GM19324 (cell line): ENCODE measurements at regions not wholly inside any gene's neighbourhood (a gene's known extent, or its start where the extent isn't known, plus 50 kb on each side); places are given as distances from the start of the nearest gene placed in this dataset.
"Not testable (repeated sequence)": the region's sequence is repeated elsewhere in the genome, so short reads cannot be mapped to it uniquely, and the experiment has no call there.

Experiments
- ATAC-seq: cut with Tn5 transposase; IDR thresholded peaks from one replicate; pipeline ENCODE4 v1.9.1; 2021; ENCODE audit warnings: mild to moderate bottlenecking, moderate library complexity; ENCODE audit not compliant: unreplicated experiment, low FRiP score

DNA sequence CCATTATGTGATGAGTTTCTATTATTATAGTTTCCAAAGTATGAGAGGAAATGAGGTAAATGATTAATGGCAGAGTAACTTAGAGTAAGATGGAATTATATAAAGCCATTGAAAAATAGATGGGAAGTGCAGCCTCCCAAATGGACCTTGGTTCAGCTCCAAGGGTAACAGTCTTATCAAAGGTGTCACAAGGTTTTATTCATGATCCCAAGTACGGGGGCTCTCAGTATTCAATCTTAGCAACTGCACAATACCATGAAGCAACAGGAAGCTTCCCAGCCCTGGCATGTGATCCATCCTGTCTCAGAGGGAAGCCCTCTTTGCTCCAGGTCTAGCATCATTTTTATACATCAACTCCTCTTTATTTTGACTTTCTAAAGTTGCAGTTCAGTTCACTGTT is 948.2 kb downstream of the GALC start:
- ATAC-seq = no peak

DNA sequence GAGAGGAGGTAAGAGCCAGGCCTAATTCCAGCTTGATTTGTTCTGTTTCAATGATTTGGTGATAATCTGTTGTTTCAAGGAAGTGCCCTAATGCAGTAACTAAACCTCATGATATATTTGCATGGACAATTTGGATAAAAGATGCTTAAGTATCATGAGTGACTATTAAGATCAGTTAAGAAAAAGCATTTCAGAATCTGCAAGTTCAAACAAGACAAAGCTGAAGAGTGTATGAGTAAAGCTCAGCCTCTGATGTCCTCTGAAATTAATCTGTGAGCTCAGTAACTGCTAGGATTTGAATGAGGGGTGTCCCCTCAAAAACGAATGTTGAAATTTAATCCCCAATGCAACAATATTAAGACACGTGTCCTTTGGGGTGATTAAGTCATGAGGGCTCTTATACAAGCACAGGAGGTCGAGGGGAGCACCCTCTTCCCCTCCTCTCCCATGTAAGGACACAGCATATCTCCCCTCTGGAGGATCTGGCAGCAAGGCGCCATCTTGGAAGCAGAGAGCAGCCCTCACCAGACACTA is 949.2 kb downstream of the GALC start:
- no peak for ATAC-seq

DNA sequence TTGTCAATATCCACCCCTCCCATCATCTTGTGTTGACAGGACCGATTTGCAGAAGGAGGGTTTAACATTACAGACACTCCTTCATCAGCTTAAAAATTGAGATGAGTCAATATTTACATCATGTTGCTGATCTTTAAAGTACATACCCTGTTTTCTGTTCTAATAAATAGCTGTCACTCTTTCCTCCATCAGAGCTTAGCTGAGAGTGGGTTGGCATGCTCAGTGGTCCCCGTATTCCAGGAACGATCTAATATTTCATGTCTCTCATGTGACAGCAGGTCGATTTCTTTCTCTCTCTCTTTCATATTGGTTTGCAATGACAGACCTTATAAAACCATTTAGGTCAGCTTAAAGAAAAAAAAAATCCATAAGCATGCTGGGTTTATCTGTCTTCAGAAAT is 950.6 kb downstream of the GALC start:
- no peak for ATAC-seq

DNA sequence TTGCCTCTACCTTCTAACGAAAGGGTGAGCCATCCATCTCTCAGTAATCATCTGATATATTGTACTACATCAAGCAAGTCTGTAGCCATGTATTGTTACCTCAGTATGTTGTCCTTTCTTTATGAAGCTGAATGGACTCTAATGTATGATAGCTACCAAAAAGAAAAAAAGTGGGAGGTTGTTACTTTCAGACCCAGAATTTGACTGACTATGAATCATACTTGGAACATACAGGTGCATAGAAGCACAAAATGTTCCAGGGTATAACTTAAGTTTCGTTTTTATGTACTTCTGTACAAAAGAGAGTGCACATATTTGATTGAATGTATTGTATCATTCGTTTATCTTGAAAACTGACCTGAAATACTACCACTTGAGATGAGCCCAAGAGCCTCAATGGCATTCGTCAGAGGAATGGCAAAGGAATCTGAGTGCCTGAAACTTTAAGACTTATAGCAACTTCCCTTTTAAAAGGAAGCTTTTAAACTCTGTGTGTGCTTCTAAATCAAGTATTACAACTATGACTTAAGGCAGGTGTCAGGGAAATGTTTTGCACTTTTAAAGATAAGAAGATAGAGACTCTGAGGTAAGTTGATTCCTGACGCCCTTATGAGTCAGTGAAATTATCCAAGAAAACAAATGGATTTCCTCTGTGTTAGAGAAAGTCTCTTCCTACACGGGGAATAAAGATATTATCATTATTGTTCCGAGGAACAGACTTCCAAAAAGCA is 951.5 kb downstream of the GALC start:
- ATAC-seq = no peak

DNA sequence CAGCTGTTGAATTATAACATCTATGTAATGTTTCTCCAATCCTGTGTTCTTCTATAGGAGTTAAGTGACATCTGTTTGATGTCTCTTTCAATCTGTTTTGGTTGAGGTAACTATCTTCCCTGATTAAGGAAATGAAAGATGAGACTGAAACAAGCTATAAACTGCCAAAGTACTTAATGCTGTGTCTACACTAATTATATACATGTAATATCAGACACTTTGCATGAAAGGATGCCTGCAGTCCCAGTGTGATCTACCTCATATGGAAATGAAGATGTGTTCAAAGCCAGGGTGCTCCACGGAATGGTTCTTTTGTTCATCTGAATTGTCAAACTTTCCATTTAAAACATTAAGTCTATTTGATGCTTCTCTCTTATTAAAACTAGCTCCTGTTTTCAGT is 958.3 kb downstream of the GALC start:
- no peak for ATAC-seq

DNA sequence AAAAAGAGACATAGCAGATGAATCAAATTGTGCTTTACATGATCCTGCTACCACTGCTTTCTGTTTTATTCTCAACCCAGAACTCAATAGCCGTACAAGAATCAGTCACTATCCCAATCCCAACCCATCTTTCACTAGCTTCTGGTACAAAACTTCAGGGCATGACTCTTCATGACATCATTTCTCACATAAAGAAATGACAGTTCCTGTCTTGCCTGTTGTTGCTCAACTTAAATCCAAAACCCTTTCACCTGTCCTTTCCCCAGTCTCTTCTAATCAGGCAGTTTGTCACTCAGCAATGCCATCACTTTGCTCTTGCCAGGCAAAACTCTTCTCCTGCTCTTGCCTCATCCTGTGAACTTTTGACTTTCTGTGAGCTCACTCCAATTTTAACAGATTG is 962.8 kb downstream of the GALC start:
- no peak for ATAC-seq

DNA sequence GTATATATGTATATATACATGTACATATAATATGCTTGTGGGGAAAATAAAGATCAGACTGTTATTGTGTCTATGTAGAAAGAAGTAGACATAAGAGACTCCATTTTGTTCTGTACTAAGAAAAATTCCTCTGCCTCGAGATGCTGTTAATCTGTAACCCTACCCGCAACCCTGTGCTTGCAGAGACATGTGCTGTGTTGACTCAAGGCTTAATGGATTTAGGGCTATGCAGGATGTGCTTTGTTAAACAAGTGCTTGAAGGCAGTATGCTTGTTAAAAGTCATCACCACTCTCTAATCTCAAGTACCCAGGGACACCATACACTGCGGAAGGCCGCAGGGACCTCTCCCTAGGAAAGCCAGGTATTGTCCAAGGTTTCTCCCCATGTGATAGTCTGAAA is 972.9 kb downstream of the GALC start:
- ATAC-seq = not testable (repeated sequence)

DNA sequence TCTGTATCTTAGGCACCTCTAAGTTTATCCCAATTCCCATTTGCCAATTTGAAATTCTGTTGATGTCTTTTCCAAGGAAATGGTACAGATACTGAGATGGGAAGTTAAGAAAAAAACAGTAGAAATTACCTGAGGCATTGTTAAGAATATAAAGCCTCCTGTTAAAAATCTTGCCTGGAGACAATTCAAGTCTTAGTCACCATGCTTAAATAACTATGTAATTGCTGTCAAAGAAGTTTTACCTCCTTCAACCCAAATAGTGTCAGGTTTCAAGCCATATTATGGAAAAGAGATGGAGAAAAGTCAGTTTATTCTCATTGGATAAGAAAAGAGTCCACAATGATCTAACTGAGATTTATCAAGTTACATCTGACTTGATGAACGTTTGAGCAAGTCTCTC is 974.7 kb downstream of the GALC start:
- ATAC-seq = no peak

DNA sequence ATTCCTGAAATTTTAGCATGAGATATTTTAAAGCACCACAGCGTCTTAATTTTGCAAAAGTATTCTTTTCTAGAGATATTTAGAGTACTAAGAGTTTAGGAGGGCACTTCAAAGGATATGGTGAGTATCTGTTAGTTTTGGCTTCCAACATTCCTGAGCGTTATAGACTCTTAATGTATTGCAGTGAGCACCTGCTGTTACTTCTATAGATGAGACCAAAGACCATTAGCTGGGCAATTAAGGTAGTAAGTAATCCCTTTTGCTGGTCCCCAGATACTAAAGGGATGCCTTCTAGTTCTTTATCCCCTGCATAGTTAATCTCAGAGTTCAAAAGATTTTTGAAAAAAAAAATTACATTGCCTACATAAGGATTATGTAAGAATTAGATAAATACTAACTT is 975.6 kb downstream of the GALC start:
- ATAC-seq = no peak

DNA sequence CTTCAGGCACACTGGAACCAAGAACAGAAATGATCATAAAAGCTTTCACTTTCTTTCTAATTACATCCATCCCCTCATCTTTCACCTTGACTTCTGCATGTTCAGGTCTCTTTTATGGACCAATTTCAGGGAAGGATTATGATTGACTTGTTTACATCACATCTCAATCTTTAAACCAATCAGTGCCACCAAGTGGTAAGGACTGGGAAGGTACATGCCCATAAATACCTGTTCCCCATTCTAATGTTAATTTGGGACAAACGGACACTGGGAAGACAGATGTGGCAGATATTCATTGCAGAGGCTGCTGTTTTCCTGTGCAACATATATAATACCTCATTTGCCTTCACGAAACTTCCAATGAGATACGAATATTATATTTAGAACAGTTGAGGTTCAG is 978.1 kb downstream of the GALC start:
- ATAC-seq = no peak

DNA sequence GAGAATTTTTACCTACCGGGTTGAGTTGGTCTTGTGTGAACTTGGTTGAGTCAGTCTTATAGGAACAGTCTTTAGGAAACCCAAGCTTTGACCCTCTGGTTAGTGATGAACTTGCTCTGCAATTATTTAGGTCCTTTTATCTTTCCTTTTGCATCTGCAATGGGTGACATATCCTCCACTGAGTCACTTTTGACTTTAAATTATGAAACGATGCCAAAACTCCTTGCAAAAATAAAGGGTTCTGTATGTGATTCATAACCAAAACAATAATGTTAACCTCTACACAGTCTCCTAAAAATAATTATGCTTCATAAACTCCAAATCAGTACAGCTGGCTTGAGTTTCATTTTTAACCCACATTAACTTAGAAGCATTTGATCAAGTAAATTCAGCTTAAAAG is 979.4 kb downstream of the GALC start:
- ATAC-seq = no peak

DNA sequence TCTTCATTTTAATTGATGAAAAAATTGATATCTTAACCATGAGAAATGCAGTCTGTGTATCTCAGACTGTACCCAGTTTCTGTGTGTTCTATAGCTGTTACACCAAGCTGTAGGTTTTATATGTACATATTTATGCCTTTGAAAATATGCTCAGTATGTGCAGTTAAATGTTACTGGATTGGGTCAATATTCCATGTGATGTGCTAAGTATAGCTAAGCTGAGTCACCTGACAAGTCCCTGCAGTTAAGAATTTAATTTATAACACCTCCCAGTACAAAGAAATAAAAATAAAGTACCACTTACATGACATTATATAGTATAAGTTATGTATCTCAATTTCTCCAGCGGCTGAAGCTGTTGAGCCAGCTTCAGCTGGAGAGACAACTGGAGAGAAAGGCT is 984.0 kb downstream of the GALC start:
- no peak for ATAC-seq

DNA sequence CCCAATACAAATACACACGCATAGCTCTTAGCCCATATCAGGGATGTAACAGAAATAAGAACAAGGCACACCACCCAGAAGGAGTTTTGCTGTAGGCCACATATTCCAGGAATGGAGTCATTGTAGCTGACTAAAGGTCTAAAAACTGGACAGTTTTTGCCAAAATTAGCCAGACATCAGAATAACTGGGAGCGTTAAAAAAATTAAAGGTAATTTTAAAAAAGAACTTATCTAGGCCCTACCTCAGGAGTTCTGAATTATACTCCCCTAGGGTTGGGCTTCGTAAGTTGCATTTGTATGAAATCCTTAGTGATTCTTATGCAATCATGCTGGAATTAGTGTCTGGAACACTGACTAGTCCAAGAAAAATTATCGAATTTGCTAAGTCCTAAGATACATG is 987.7 kb downstream of the GALC start:
- ATAC-seq = no peak

DNA sequence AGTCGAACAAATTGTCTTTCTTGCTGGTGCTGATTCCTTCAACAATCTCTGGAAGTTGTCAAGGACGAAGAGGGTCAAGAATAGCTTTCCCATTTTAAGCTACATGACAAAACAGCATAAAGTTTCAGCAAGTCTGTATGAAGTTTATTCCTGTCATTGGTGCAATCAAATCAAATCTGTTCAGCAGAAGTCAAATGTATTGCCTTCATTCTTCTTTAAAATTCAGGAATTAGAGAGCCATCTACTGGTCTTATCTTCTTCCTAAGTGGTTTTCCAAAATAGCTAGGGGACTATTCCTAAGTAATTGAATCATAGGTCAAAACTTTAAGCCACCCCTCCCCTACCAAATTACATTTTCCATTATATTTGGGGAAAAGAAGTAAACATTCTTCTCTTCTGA is 990.2 kb downstream of the GALC start:
- ATAC-seq = no peak

DNA sequence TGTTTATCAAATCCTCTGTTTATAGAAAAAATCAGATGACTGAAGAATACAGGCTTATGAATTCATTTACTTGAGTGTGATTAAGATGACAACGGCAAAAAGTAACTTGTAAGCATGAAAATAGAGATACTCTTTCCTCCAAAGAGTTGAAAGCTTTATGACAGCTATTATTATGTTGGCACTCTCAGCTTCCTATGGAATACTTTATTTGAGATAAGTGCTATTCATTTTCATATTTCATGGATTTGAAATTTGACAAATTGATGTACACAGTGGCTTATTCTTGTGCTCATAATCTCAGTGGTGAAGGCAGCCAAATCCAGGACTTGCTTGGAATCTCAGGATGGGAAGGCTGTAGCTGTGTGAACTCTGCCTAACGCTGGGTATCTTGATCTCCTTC is 991.6 kb downstream of the GALC start:
- no peak for ATAC-seq

DNA sequence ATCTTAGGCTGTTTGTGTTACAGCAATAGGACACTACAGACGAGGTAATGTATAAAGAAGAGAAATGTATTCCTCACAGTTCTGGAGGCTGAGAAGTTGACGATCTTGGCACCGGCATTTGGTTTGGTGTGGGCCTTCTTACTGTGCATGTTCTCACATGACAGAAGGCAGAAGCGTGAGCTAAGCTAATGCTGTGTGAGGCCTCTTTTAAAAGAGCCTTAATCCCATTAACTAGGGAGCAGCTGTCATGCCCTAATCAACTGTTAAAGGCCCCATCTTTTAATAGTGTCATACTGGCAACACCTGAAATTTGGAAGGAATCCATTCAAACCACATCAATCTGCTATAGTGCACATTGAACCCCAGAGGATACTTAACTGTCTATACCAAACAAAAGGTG is 992.9 kb downstream of the GALC start:
- ATAC-seq = no peak

DNA sequence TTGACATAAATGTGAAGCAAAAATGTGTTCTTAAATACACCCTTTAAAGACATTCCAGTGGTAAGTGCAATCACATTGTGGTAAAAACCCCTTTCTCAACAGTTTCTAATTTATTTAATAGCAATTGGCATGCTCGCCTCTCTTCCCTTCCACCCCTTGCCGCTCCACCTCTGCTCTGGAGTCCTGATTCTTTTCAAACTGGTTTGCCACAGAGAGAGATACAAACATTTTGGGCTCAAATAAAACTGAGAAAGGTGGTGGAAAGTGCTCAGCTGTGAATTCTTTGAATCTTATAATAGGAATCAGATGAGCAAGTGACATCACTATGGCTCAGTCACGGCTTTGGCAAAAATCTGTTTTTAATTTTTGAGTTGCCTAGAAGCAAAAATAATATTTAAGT is 993.9 kb downstream of the GALC start:
- no peak for ATAC-seq

DNA sequence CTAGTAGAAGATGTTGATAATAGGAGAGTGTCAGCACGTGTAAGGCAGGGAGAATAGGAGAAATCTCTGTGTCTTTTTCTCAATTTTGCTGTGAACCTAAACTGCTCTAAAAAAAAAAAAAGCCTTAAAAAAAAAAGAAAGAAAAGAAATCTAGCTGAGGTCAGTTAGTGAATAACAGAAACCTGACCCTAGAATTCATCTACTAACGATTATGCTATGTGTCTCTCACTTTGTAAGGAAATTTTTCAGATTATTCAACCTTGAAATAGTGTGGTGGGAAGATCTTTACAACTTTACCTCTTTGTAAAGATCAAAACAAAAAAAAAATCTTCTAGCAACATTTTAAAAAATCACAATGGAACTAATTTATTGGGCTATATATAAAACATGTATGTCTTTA is 995.7 kb downstream of the GALC start:
- no peak for ATAC-seq

DNA sequence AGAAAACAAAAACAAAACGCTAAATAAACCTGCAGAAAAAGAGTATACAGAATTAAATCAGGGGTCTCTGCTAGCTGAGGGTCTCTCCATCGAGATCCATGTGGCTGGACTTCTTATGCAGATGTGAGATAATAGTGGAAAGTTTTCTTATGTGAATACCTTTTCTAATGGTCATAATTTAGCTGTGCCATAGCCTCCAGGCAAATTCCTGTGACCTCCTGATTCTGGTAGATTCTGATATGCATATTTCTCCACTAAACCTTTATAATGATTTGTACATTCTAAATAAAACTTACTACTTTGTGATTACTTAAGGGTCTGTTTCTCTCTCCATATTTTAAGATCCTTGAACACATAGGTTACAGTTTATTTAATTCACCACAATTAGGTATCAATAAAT is 1002.6 kb downstream of the GALC start:
- no peak for ATAC-seq

DNA sequence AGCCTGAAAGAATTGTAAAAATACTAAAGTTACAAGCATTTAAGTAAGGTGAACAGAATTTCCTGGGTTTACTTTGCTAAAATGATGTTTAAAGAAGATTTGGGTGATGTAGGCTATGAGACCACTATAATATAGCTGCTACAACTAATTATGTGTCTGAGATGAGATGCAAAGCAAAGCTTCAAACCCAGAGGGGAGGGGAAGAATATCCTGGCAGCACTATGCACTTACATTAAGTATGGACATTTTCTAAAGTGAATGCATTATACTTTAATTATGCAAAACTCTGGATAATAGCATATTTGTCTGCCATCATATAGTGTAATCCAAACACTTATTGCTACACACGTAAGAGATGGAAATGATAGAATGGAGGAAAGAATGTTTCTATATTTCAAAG is 1003.7 kb downstream of the GALC start:
- no peak for ATAC-seq

DNA sequence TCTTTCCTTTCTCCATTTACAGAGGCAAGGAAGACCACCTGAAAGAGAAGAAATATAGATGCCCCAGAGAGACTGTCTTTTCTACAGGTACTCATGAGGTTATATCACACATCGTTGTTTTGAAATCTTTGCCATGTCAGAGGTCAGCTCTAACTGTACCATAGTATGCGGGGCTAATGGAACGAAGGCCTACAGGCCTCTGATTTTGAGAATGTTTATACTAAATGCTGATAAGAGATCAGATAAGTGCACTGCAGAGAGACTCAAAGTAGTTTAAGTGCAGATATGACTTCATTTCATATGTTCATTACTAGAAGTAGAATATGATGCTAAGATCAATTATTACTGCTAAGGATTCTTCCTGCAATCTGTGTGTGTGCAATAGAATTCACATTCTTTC is 1005.0 kb downstream of the GALC start:
- no peak for ATAC-seq

DNA sequence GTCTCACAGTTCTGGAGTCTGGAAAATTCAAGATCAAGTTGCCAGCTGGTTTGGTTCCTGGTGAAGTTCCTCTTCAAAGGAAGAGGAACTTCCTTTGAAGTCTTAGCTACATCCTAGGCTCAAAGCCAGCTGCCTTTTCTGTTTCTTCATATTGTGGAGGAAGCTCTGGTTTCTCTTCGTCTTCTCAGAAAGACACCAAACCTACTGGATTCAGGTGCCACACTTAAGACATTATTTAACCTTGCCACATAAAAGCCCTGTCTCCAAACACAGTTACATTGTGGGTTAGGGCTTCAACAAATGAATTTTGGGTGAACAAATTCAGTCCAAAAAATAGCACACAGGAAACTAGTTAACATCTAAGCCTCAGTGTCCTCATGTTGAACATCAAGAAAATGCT is 1019.8 kb downstream of the GALC start:
- no peak for ATAC-seq

DNA sequence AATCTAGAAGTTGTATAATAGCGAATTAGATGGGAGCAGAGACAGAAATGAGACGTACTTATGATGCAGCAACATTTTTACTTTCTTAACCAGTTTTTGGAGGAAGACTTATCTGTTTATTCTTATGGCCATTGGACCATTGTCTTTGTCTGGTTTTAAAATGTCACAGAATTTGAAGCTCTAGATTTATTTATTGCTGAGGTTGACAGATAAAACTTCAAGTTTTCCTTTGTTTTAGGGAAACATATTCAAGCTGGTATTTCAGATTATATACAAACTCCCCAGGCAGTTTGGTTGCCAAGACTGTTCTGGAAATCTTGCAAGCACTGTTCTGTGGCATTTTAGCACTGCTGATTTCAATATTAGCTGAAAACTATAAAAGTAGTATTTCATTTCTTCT is 1021.7 kb downstream of the GALC start:
- ATAC-seq = no peak
